ENCODE measurements at regions not wholly inside any gene's neighbourhood (a gene's known extent, or its start where the extent isn't known, plus 50 kb on each side); places are given as distances from the start of the nearest gene placed in this dataset.
"Not testable (repeated sequence)": the region's sequence is repeated elsewhere in the genome, so short reads cannot be mapped to it uniquely, and the experiment has no call there.

GRCh38 chr5:111829701-111830100 lies 72.7 kb upstream of the NREP start:
- peak overlapping the region; percentile 87 for H3K27ac Mint-ChIP-seq (ENCODE audit: unreplicated experiment)
- peaks cover 13% of the 10 kb centered on the region for H3K9me3 Mint-ChIP-seq (ENCODE audit: unreplicated experiment)
- peaks cover 4% of the 10 kb centered on the region for H3K36me3 Mint-ChIP-seq (ENCODE audit: unreplicated experiment)
- peaks cover 39% of the 10 kb centered on the region for H3K4me1 Mint-ChIP-seq (ENCODE audit: unreplicated experiment)
- no peak for DNase-seq (ENCODE audit: extremely low spot score, unreplicated experiment)
- H3K27me3 Mint-ChIP-seq (ENCODE audit: unreplicated experiment), result no peaks in the 10 kb centered on the region
- no peak for TF ChIP-seq CTCF (IDR thresholded peaks at IDR 0.05)
- H3K4me3 Mint-ChIP-seq (ENCODE audit: unreplicated experiment), result no peak overlapping the region

DNA sequence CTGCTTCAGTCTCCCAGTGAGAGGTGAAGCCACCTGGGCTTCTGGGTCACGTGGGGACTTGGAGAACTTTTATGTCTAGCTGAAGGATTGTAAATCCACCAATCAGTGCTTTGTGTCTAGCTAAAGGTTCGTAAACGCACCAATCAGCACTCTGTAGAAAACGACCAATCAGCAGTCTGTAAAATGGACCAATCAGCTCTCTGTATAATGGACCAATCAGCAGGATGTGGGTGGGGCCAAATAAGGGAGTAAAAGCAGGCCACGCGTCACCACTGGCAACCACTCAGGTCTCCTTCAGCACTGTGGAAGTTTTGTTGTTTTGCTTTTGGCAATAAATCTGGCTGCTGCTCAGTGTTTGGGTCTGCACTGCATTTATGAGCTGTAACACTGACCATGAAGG lies 69.1 kb upstream of the NREP start:
- peaks cover 31% of the 10 kb centered on the region for H3K4me1 Mint-ChIP-seq (ENCODE audit: unreplicated experiment)
- H3K9me3 Mint-ChIP-seq (ENCODE audit: unreplicated experiment), result peaks cover 11% of the 10 kb centered on the region
- no peak for TF ChIP-seq CTCF (IDR thresholded peaks at IDR 0.05)
- no peaks in the 10 kb centered on the region for H3K27me3 Mint-ChIP-seq (ENCODE audit: unreplicated experiment)
- no peak overlapping the region for H3K27ac Mint-ChIP-seq (ENCODE audit: unreplicated experiment)
- no peak for DNase-seq (ENCODE audit: extremely low spot score, unreplicated experiment)
- no peaks in the 10 kb centered on the region for H3K36me3 Mint-ChIP-seq (ENCODE audit: unreplicated experiment)
- no peak overlapping the region for H3K4me3 Mint-ChIP-seq (ENCODE audit: unreplicated experiment)

DNA sequence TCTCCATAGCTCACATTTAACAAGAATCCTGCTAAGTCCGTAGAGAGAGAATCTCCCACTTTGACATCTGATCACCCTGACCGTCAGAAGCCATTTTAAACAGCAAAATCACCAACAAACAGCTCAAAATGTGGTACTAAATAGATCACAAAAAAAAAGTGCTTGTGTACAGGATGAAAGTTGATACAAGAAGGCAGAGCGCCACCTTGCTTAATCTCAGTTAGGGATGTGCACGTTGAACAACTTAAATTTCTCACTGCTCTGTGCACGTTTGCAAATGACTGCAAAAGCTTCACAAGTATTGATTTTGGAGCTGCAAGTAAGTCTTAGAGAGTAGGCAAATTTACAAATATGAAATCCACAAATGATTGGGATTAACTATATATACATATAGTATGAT lies 63.1 kb upstream of the NREP start:
- no peak for DNase-seq (ENCODE audit: extremely low spot score, unreplicated experiment)
- H3K27ac Mint-ChIP-seq (ENCODE audit: unreplicated experiment), result no peak overlapping the region
- peaks cover 14% of the 10 kb centered on the region for H3K9me3 Mint-ChIP-seq (ENCODE audit: unreplicated experiment)
- peaks cover 13% of the 10 kb centered on the region for H3K4me1 Mint-ChIP-seq (ENCODE audit: unreplicated experiment)
- TF ChIP-seq CTCF (IDR thresholded peaks at IDR 0.05), result no peak
- no peak overlapping the region for H3K4me3 Mint-ChIP-seq (ENCODE audit: unreplicated experiment)
- no peaks in the 10 kb centered on the region for H3K27me3 Mint-ChIP-seq (ENCODE audit: unreplicated experiment)
- peaks cover 1% of the 10 kb centered on the region for H3K36me3 Mint-ChIP-seq (ENCODE audit: unreplicated experiment)

GRCh38 chr5:111819028-111819427 lies 62.0 kb upstream of the NREP start:
- H3K9me3 Mint-ChIP-seq (ENCODE audit: unreplicated experiment), result peaks cover 14% of the 10 kb centered on the region
- not testable (repeated sequence) for DNase-seq (ENCODE audit: extremely low spot score, unreplicated experiment)

DNA sequence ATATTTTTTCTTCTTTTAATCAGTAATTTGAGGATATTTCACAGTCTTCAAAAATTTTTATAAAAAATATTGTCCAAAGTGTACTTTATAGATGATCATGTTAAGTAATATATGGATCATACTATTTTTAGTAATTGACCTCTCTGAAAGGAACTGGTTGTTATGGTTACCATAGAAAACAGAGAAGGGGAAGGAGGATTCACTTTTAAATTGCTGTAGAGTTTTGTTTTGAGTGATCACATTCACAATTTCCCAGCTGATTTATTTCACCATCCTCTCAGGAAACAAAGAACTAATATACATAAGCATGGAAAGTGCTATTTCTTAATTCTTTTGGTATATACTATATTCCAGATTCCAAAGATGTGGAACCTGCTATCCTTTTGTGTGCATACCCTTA lies 56.5 kb upstream of the NREP start:
- no peak for DNase-seq (ENCODE audit: extremely low spot score, unreplicated experiment)
- no peak overlapping the region for H3K27ac Mint-ChIP-seq (ENCODE audit: unreplicated experiment)
- H3K9me3 Mint-ChIP-seq (ENCODE audit: unreplicated experiment), result peaks cover 2% of the 10 kb centered on the region
- H3K4me3 Mint-ChIP-seq (ENCODE audit: unreplicated experiment), result no peak overlapping the region
- peaks cover 5% of the 10 kb centered on the region for H3K36me3 Mint-ChIP-seq (ENCODE audit: unreplicated experiment)
- TF ChIP-seq CTCF (IDR thresholded peaks at IDR 0.05), result no peak
- H3K27me3 Mint-ChIP-seq (ENCODE audit: unreplicated experiment), result no peaks in the 10 kb centered on the region
- peaks cover 8% of the 10 kb centered on the region for H3K4me1 Mint-ChIP-seq (ENCODE audit: unreplicated experiment)

More at GRCh38 chr5:111819028-111819427, 62.0 kb upstream of the NREP start:
- not testable (repeated sequence) for H3K27me3 Mint-ChIP-seq (ENCODE audit: unreplicated experiment); H3K4me3 Mint-ChIP-seq (ENCODE audit: unreplicated experiment); H3K27ac Mint-ChIP-seq (ENCODE audit: unreplicated experiment); H3K36me3 Mint-ChIP-seq (ENCODE audit: unreplicated experiment)
- peaks cover 13% of the 10 kb centered on the region for H3K4me1 Mint-ChIP-seq (ENCODE audit: unreplicated experiment)

GRCh38 chr5:111810112-111810511 lies 53.1 kb upstream of the NREP start:
- Mint-ChIP-seq H3K27me3 (ENCODE audit: unreplicated experiment) (no peaks in the 10 kb centered on the region), H3K4me1 (ENCODE audit: unreplicated experiment) (peaks cover 14% of the 10 kb centered on the region), H3K36me3 (ENCODE audit: unreplicated experiment) (peaks cover 5% of the 10 kb centered on the region), H3K27ac (ENCODE audit: unreplicated experiment) (no peak overlapping the region), H3K9me3 (ENCODE audit: unreplicated experiment) (no peaks in the 10 kb centered on the region), H3K4me3 (ENCODE audit: unreplicated experiment) (no peak overlapping the region)
- DNase-seq (ENCODE audit: extremely low spot score, unreplicated experiment), result no peak
- no peak for TF ChIP-seq CTCF (IDR thresholded peaks at IDR 0.05)

All from osteocyte (in vitro differentiated cells).